NCI-H2171 (cell line): ENCODE measurements at regions not wholly inside any gene's neighbourhood (a gene's known extent, or its start where the extent isn't known, plus 50 kb on each side); places are given as distances from the start of the nearest gene placed in this dataset.

Experiments
- DNase-seq: peaks from one replicate; lab custom pipeline; 2025; lab: John Stamatoyannopoulos, UW

DNA sequence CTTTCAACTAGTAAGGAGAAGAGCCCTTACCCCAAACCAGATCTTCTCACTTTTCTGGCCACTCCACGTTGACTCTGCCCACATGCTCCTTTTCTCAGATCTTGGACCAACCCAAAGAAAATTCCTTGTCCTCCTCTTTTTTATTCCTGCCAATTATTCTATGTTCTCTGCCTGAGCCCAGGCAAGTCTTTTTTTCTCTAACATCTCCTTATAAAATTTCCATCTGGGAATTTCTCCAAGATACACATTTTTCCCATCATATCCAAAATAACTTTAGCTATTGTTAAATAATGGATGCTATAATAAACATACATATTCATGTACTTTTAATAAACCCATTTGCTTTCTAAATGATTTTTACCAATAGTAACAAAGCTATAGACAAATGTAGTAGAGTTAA, 726.0 kb upstream of the ZNF385D start:
- no peak for DNase-seq

- DNase-seq, result no peak
Measured at GRCh38 chr3:22485954-22486353, 717.2 kb upstream of the UBE2E2 start.

GRCh38 chr3:22490747-22491146, 712.4 kb upstream of the UBE2E2 start:
- DNase-seq, result no peak

DNA sequence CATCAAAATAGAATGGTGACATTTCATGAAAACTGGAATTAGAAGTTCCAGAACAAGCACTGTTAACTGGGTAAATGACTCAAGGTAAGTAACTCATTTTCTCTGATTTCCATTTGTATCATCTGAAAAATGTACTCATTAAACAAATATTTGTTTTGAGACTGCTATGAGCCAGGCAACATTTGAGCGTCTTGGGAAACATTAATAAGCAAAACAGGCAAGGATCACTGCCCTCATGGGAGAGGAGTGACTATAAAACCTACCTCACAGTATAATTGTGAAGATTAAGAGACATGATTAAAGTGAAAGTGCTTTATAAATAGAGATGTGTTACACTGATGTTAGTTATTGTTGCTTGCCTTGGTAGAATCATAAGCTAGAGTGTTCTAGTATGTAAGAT, 711.8 kb upstream of the UBE2E2 start:
- no peak for DNase-seq

GRCh38 chr3:22492342-22492741, 710.8 kb upstream of the UBE2E2 start:
- DNase-seq, result no peak

- DNase-seq, result no peak
Measured at GRCh38 chr3:22495241-22495640, 707.9 kb upstream of the UBE2E2 start.

DNA sequence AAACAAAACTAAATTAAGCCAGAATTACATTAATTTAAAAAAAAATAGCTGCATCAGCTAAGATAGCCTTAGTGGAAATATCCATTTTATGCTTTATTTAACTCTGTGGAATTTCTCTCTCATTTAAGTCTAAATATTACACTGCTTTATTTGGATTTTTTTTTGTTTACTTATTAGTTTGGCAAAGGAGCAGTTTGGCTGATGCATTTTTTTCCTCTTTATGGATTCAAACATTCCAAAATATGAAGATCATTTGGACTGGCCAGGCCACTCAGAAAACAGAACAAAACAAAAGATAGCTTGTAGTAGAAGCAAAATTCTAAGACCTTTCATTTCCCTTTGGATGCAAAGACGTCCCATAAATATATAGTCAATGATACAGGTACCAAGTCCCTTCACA, 707.3 kb upstream of the UBE2E2 start:
- no peak for DNase-seq

GRCh38 chr3:22496641-22497040, 706.5 kb upstream of the UBE2E2 start:
- no peak for DNase-seq

GRCh38 chr3:22506871-22507270, 696.3 kb upstream of the UBE2E2 start:
- no peak for DNase-seq

DNA sequence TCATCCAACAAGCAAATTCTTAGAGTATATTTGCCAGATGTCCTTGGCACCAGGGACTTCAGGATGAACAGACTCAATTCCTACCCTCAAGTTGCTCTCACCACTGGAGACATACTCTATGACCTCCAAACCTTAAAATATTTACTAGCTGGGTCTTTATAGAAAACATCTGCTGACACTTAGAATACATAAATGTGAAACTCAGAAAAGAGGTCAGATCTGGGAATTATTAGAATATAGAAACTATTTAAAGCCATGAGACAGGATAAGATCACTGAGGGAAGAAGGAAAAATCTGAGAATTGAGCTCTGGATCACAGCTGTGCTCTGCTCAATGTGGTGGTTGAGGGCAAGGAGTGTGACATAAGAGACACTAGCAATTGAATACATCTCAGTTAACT, 695.4 kb upstream of the UBE2E2 start:
- no peak for DNase-seq

GRCh38 chr3:22523925-22524324, 679.2 kb upstream of the UBE2E2 start:
- DNase-seq, result no peak

DNA sequence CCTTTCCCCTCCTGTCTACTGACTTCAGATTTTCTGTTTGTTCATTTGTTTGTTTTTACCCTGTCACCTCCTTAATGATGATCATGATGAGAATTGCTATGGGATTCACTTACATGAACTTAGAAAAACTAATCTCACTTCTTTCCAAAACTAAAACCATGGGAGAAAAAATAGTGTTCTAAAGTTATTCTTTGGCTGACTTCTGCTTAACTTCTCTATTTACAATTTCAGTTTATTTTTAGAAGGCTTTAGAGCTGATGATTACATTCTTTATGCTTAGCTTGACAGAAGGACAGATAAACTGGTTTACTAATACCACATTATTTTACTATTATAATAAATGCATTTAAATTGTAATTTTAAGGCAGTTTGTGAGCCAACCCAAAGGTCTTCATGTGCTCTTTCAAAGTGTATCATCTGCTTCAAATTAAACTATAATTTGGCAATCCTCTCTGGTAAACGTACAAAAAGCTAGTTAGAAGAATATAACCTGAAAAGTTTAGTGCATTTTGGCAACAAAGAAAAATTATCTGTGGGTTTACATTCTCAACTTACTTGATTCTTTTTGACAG, 676.8 kb upstream of the UBE2E2 start:
- DNase-seq, result no peak

GRCh38 chr3:22536541-22536940, 666.6 kb upstream of the UBE2E2 start:
- DNase-seq, result no peak

GRCh38 chr3:22537560-22537959, 665.6 kb upstream of the UBE2E2 start:
- DNase-seq, result no peak

DNA sequence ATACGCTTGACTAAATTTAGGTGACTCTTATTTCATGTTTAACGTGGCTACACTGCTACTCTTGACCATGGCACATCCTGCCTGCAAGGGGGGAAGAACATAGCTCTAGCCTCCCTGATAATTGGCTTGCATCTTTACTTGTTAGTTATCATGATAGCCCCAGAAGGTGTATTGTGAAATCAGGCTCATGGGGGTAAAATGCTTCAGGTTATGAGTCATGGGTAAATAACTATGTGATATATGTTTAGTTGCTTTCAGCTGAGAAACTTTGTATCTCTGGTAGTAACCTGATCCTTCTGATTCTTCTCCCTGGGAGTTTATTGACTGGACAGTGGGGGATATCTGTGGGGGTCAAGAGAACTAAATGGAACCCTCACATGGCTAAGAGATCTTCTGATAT, 660.8 kb upstream of the UBE2E2 start:
- DNase-seq, result no peak

GRCh38 chr3:22555753-22556435, 647.2 kb upstream of the UBE2E2 start:
- no peak for DNase-seq

DNA sequence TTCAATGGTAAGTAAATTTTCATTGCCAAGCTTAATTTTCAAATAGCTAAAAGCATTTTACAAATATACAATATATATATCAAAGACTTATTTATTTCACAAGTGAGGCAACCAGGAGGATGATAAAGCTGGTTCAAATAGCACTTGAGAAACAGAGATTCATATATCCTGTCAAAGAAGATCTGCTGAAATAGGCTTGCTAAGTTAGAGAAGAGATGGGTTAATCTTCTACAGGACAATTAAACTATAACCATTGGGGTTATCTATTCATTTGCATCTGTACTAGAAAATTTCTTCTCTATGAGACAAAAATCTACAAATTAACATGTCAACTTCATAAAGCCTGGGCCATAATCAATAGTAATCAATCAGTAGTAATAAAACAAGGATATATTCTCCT, 637.7 kb upstream of the UBE2E2 start:
- DNase-seq, result no peak

GRCh38 chr3:22568285-22568684, 634.8 kb upstream of the UBE2E2 start:
- DNase-seq, result no peak

- no peak for DNase-seq
Measured at GRCh38 chr3:22569570-22569969, 633.6 kb upstream of the UBE2E2 start.

- no peak for DNase-seq
Measured at GRCh38 chr3:22581007-22581406, 622.1 kb upstream of the UBE2E2 start.

DNA sequence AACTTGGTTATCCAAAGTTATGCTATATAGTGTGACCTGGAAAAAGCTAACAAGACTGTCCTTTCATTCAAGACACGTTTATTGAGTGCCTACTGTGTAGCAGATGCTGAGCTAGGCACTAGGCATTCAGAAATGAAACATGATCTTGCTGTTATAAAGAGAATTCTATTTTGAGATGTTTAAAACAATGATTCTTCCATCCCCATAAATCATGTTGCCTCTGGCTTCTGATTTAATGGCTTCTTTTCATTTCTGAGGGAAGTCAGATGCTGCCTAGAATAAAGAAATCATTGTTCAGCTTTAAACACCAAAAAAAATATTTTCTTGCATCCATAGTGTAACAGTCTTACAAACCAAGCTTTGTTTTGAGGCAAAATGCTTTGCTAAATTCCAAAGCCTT, 620.9 kb upstream of the UBE2E2 start:
- no peak for DNase-seq

DNA sequence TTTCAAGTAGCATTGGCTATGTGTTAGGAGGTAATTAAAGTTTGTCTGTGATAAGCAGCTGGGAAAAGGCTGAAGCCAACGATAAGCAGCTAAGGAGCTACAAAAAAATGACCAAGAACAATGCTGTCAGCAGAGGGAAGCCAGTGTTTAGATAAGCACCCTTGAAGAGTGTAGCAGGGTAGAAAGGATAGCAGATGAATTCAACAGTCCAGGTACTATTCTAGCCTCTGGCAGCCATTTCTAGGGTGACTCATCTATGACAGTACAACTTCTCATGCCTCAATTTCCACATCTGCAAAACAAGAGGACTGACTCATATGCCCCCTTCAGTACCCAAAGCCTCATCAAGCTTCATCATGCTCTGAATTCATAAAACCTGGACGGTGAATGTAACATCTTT, 617.6 kb upstream of the UBE2E2 start:
- no peak for DNase-seq

GRCh38 chr3:22585911-22586310, 617.2 kb upstream of the UBE2E2 start:
- DNase-seq, result peak; percentile 64

GRCh38 chr3:22587446-22587845, 615.7 kb upstream of the UBE2E2 start:
- peak; percentile 42 for DNase-seq
